ENCODE measurements at regions not wholly inside any gene's neighbourhood (a gene's known extent, or its start where the extent isn't known, plus 50 kb on each side); places are given as distances from the start of the nearest gene placed in this dataset.

GRCh38 chr18:55795101-55795669 is 207.2 kb upstream of the TCF4 start:
- no peak for DNase-seq
- WGBS, 4 donors = 50 to 59% (median 58%) methylated on average over 2 of the region's 2 CpGs
- TF ChIP-seq POLR2A (IDR thresholded peaks at IDR 0.05) (no peak), CTCF (IDR thresholded peaks at IDR 0.05) (no peak)
- intact Hi-C loops (cut with DNase I) = no loop called here
- no peaks in the 10 kb centered on the region for H3K9me3 ChIP-seq (replicated peaks in 1 of 3)
- H3K27me3 ChIP-seq = no peaks in the 10 kb centered on the region
- H3K27ac ChIP-seq = no peak overlapping the region
- no peaks in the 10 kb centered on the region for H3K36me3 ChIP-seq (replicated peaks in 1 of 2)
- no peaks in the 10 kb centered on the region for H3K4me1 ChIP-seq (replicated peaks in 1 of 2)
- H3K4me3 ChIP-seq = no peak overlapping the region

GRCh38 chr18:55794288-55795052 is 206.5 kb upstream of the TCF4 start:
- no peak for DNase-seq
- TF ChIP-seq CTCF (IDR thresholded peaks at IDR 0.05) (no peak), POLR2A (IDR thresholded peaks at IDR 0.05) (no peak)
- H3K36me3 ChIP-seq (replicated peaks in 1 of 2) = no peaks in the 10 kb centered on the region
- no peak overlapping the region for H3K4me3 ChIP-seq
- H3K27me3 ChIP-seq = no peaks in the 10 kb centered on the region
- intact Hi-C loops (cut with DNase I) = no loop called here
- WGBS, 4 donors = 71 to 75% (median 71%) methylated on average over 8 of the region's 8 CpGs
- no peaks in the 10 kb centered on the region for H3K4me1 ChIP-seq (replicated peaks in 1 of 2)
- H3K27ac ChIP-seq = no peak overlapping the region
- no peaks in the 10 kb centered on the region for H3K9me3 ChIP-seq (replicated peaks in 1 of 3)

- H3K4me1 ChIP-seq (replicated peaks in 1 of 2) = no peaks in the 10 kb centered on the region
- H3K9me3 ChIP-seq (replicated peaks in 1 of 3) = no peaks in the 10 kb centered on the region
- H3K4me3 ChIP-seq = no peak overlapping the region
- H3K27ac ChIP-seq = no peak overlapping the region
- H3K27me3 ChIP-seq = no peaks in the 10 kb centered on the region
- no peaks in the 10 kb centered on the region for H3K36me3 ChIP-seq (replicated peaks in 1 of 2)
- TF ChIP-seq POLR2A (IDR thresholded peaks at IDR 0.05) = no peak
- no peak for TF ChIP-seq CTCF (IDR thresholded peaks at IDR 0.05)
- intact Hi-C loops (cut with DNase I) = no loop called here
- no peak for DNase-seq
Measured at GRCh38 chr18:55790296-55790695, 202.3 kb upstream of the TCF4 start.

- 66 to 82% (median 74%) methylated on average over 3 of the region's 3 CpGs for WGBS, 4 donors
- TF ChIP-seq POLR2A (IDR thresholded peaks at IDR 0.05) (no peak), CTCF (IDR thresholded peaks at IDR 0.05) (no peak)
- no peak overlapping the region for H3K4me3 ChIP-seq
- DNase-seq = no peak
- H3K9me3 ChIP-seq (replicated peaks in 1 of 3) = no peaks in the 10 kb centered on the region
- intact Hi-C loops (cut with DNase I) = loop anchor here in 1 of 2 donors (10.0 kb wide), 1 partner anchor 443 kb away; no protein-coding TSS in a partner anchor
- H3K27me3 ChIP-seq = no peaks in the 10 kb centered on the region
- H3K4me1 ChIP-seq (replicated peaks in 1 of 2) = no peaks in the 10 kb centered on the region
- no peak overlapping the region for H3K27ac ChIP-seq
- no peaks in the 10 kb centered on the region for H3K36me3 ChIP-seq (replicated peaks in 1 of 2)
Measured at GRCh38 chr18:55787536-55788073, 199.6 kb upstream of the TCF4 start.
